SU-DHL-6 (cell line): ENCODE measurements at regions not wholly inside any gene's neighbourhood (a gene's known extent, or its start where the extent isn't known, plus 50 kb on each side); places are given as distances from the start of the nearest gene placed in this dataset.

ENCODE experiments used
- H2AFZ ChIP-seq: fragments of 200-600 bp; sonication (generic); 2 replicates; pipeline ENCODE4 v1.6.1; 2014; ENCODE audit warnings: low read depth, mild to moderate bottlenecking, moderate library complexity, mixed read lengths, antibody characterized with exemption, low read length; ENCODE audit not compliant: severe bottlenecking
- H3F3A ChIP-seq: fragments of 200-600 bp; shearing (Covaris generic); 2 replicates; pipeline ENCODE4 v1.6.0; 2016; ENCODE audit warnings: antibody characterized with exemption, mild to moderate bottlenecking; ENCODE audit not compliant: insufficient read depth
- H3K27ac ChIP-seq: fragments of 200-600 bp; sonication (generic); 2 replicates; pipeline ENCODE4 v1.5.1; 2016; ENCODE audit warnings: low read depth, mild to moderate bottlenecking, low read length, moderate library complexity, mixed read lengths
- H3K27me3 ChIP-seq: fragments of 200-600 bp; sonication (generic), shearing (Covaris generic); 2 replicates; pipeline ENCODE4 v1.6.0; 2014; ENCODE audit warnings: mild to moderate bottlenecking, low read length
- H3K36me3 ChIP-seq: fragments of 200-600 bp; sonication (generic); 2 replicates; pipeline ENCODE4 v1.6.1; 2014; ENCODE audit warnings: mild to moderate bottlenecking, low read length, mixed read lengths
- H3K4me2 ChIP-seq: fragments of 300-600, 200-600 bp; shearing (Covaris generic), sonication (generic); 2 replicates; pipeline ENCODE4 v1.6.0; 2014; ENCODE audit warnings: low read length, low read depth, mild to moderate bottlenecking; ENCODE audit not compliant: poor library complexity, severe bottlenecking
- H3K4me3 ChIP-seq: fragments of 200-600 bp; sonication (generic); 2 replicates; pipeline ENCODE4 v1.5.1; 2014; ENCODE audit warnings: antibody characterized with exemption, low read length, mild to moderate bottlenecking, mixed read lengths; ENCODE audit not compliant: insufficient read depth, poor library complexity, severe bottlenecking
- H3K79me2 ChIP-seq: fragments of 200-600 bp; sonication (generic); 2 replicates; pipeline ENCODE4 v1.6.1; 2014; ENCODE audit warnings: mild to moderate bottlenecking, low read length, moderate library complexity; ENCODE audit not compliant: insufficient read depth
- H3K9ac ChIP-seq: fragments of 200-600 bp; sonication (generic); 2 replicates; pipeline ENCODE4 v1.7.0; 2014; ENCODE audit warnings: mild to moderate bottlenecking, low read length
- H3K9me2 ChIP-seq: fragments of 200-600 bp; sonication (generic); replicated peaks from 2 replicates; pipeline ENCODE4 v1.6.1; 2014; ENCODE audit warnings: low read length; ENCODE audit not compliant: insufficient read depth
- H3K9me3 ChIP-seq: fragments of 200-600 bp; sonication (generic); 2 replicates; pipeline ENCODE4 v1.6.1; 2014; ENCODE audit warnings: low read length, mixed read lengths; ENCODE audit not compliant: insufficient read depth
- H4K20me1 ChIP-seq: fragments of 200-600 bp; sonication (generic); 2 replicates; pipeline ENCODE4 v1.6.1; 2014; ENCODE audit warnings: low read depth, mild to moderate bottlenecking, antibody characterized with exemption, low read length, moderate library complexity, mixed read lengths
- CTCF ChIP-seq: fragments of 200-600 bp; sonication (generic); IDR thresholded peaks from one replicate; pipeline ENCODE4 v1.5.1; 2017; ENCODE audit warnings: antibody characterized with exemption, mild to moderate bottlenecking, low read length, moderate library complexity; ENCODE audit not compliant: insufficient read depth, poor library complexity, severe bottlenecking
- EZH2phosphoT487 ChIP-seq: fragments of 200-600 bp; sonication (generic), shearing (Covaris generic); conservative IDR thresholded peaks from 2 replicates; pipeline ENCODE4 v1.6.1; 2018; ENCODE audit warnings: mild to moderate bottlenecking, antibody characterized with exemption, low read length, moderate library complexity, mixed read lengths

DNA sequence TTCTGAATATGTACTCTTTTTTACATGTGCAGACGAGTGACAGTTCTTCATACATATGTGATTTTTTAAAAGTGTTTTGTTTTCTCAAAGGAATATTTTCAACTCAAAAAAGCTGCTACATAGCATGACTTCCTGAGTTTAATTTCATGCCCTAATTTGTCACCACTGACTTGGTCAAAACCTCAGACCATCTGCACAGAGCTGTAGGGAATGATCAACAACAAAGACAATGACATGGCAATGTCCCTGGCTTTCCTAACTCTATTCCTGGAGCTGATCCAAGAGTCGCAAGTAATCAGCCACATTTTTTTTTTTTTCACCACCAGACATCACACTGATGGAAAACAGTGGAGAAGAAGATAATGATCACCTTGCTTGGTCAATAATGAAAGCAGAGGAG is 97.7 kb downstream of the TMA16 start:
- no peaks in the 10 kb centered on the region for H3K79me2 ChIP-seq
- H3K9ac ChIP-seq = peak overlapping the region; percentile 14; the same call in 1 of the 2 replicates
- TF ChIP-seq EZH2phosphoT487 = no peak
- no peak for TF ChIP-seq CTCF
- H3K9me3 ChIP-seq = peaks cover 4% of the 10 kb centered on the region; the same call in 1 of the 2 replicates
- peak overlapping the region; percentile 85 for H3K27ac ChIP-seq
- peaks cover 44% of the 10 kb centered on the region for H3F3A ChIP-seq
- H3K27me3 ChIP-seq = no peaks in the 10 kb centered on the region
- H3K9me2 ChIP-seq = no peaks in the 10 kb centered on the region
- H3K4me3 ChIP-seq = peak overlapping the region; percentile 3
- H3K4me2 ChIP-seq = peak overlapping the region; percentile 68
- H3K36me3 ChIP-seq = 0 out of 2 replicates have a peak, but pooled peaks cover 4% of the 10 kb centered on the region
- no peak overlapping the region for H2AFZ ChIP-seq
- no peaks in the 10 kb centered on the region for H4K20me1 ChIP-seq

- Histone ChIP-seq H3K4me3 (no peak overlapping the region), H3K27me3 (no peaks in the 10 kb centered on the region), H2AFZ (no peak overlapping the region), H3K9ac (no peak overlapping the region), H3K27ac (no peak overlapping the region), H4K20me1 (no peaks in the 10 kb centered on the region), H3K9me3 (no peaks in the 10 kb centered on the region), H3K9me2 (no peaks in the 10 kb centered on the region), H3K36me3 (no peaks in the 10 kb centered on the region), H3K4me2 (no peak overlapping the region), H3K79me2 (no peaks in the 10 kb centered on the region), H3F3A (peaks cover 30% of the 10 kb centered on the region)
- TF ChIP-seq CTCF = no peak
- no peak for TF ChIP-seq EZH2phosphoT487
Observed at GRCh38 chr4:163595580-163595979, 101.1 kb downstream of the TMA16 start.

- H3K79me2 ChIP-seq = no peaks in the 10 kb centered on the region
- H3K27ac ChIP-seq = peak overlapping the region; percentile 78
- H3K36me3 ChIP-seq = no peaks in the 10 kb centered on the region
- peak overlapping the region; percentile 55 for H3K4me2 ChIP-seq
- H3K4me3 ChIP-seq = peak overlapping the region; percentile 17
- no peaks in the 10 kb centered on the region for H3K9me2 ChIP-seq
- no peak overlapping the region for H3K9ac ChIP-seq
- TF ChIP-seq CTCF (no peak), EZH2phosphoT487 (no peak)
- no peaks in the 10 kb centered on the region for H3K27me3 ChIP-seq
- H3K9me3 ChIP-seq = no peaks in the 10 kb centered on the region
- H2AFZ ChIP-seq = no peak overlapping the region
- H4K20me1 ChIP-seq = no peaks in the 10 kb centered on the region
- H3F3A ChIP-seq = peaks cover 25% of the 10 kb centered on the region
Observed at GRCh38 chr4:163598028-163598427, 103.5 kb downstream of the TMA16 start.
